A673 (cell line): ENCODE measurements at regions not wholly inside any gene's neighbourhood (a gene's known extent, or its start where the extent isn't known, plus 50 kb on each side); places are given as distances from the start of the nearest gene placed in this dataset.

ENCODE experiments used
- BruUV-seq: library from RNA; stranded (reverse); fragments of 400-500 nt; replicated peaks from 2 replicates; lab custom pipeline; 2021; lab: Mats Ljungman, UMichigan
- CTCF ChIA-PET: fragments of 300-600 bp; sonication (Branson Sonifier 250); formaldehyde crosslinking; loops from one replicate; lab custom pipeline; 2022; ENCODE audit warnings: antibody characterized with exemption; lab: Charles Lee
- POLR2A ChIA-PET: fragments of 300-600 bp; sonication (Branson Sonifier 250); formaldehyde crosslinking; loops from one replicate; lab custom pipeline; 2022; ENCODE audit warnings: antibody characterized with exemption; ENCODE audit not compliant: low non-redundant PET; lab: Charles Lee
- DNase-seq: peaks from one replicate; pipeline ENCODE4 v3.0.0-alpha.2; 2015; ENCODE audit warnings: low spot score
- H3K27ac ChIP-seq: fragments of 200-600 bp; sonication (generic); 2 replicates; pipeline ENCODE4 v1.5.1; 2016; ENCODE audit warnings: mixed run types, low read depth, mild to moderate bottlenecking, mixed read lengths, antibody characterized with exemption, low read length; ENCODE audit not compliant: poor library complexity, severe bottlenecking
- H3K27me3 ChIP-seq: fragments of 200-600 bp; sonication (generic); replicated peaks from 2 replicates; pipeline ENCODE4 v1.6.1; 2017; ENCODE audit warnings: mixed run types, low read depth, mild to moderate bottlenecking, mixed read lengths, antibody characterized with exemption, low read length; ENCODE audit not compliant: insufficient read depth, poor library complexity
- H3K36me3 ChIP-seq: fragments of 200-600 bp; sonication (generic); 2 replicates; pipeline ENCODE4 v1.6.1; 2016; ENCODE audit warnings: mixed run types, mild to moderate bottlenecking, mixed read lengths, antibody characterized with exemption, low read length; ENCODE audit not compliant: insufficient read depth, poor library complexity, severe bottlenecking
- H3K4me1 ChIP-seq: fragments of 200-600 bp; sonication (generic); 2 replicates; pipeline ENCODE4 v1.6.1; 2017; ENCODE audit warnings: mixed run types, mild to moderate bottlenecking, mixed read lengths, antibody characterized with exemption, low read length; ENCODE audit not compliant: insufficient read depth, poor library complexity, severe bottlenecking
- H3K4me3 ChIP-seq: fragments of 200-600 bp; sonication (generic); 2 replicates; pipeline ENCODE4 v1.5.1; 2016; ENCODE audit warnings: low read depth, mixed run types, mild to moderate bottlenecking, mixed read lengths, low read length; ENCODE audit not compliant: poor library complexity, severe bottlenecking
- H3K9me3 ChIP-seq: fragments of 200-600 bp; sonication (generic); 2 replicates; pipeline ENCODE4 v1.6.1; 2016; ENCODE audit warnings: mixed run types, low read depth, mild to moderate bottlenecking, mixed read lengths, antibody characterized with exemption, low read length; ENCODE audit not compliant: poor library complexity, severe bottlenecking
- EZH2 ChIP-seq: fragments of 200-600 bp; sonication (generic); IDR thresholded peaks from 2 replicates; pipeline ENCODE4 v1.6.1; 2017; ENCODE audit warnings: borderline replicate concordance, low read depth, mild to moderate bottlenecking, mixed read lengths, antibody characterized with exemption, low read length; ENCODE audit not compliant: poor library complexity, severe bottlenecking
- intact Hi-C: fragments of 100-400 bp; cut with micrococcal nuclease; formaldehyde crosslinking; loops from one replicate; pipeline ENCODE4 v1.10.0; 2022; ENCODE audit not compliant: unreplicated experiment
- TF ChIP-seq, protein P1 (sequence below): fragments of 300-800, 200-600 bp; sonication (generic); conservative IDR thresholded peaks from 2 replicates; pipeline ENCODE4 v1.5.1; 2017; ENCODE audit warnings: low read depth, mild to moderate bottlenecking, antibody characterized with exemption, low read length, moderate library complexity, mixed read lengths

DNA sequence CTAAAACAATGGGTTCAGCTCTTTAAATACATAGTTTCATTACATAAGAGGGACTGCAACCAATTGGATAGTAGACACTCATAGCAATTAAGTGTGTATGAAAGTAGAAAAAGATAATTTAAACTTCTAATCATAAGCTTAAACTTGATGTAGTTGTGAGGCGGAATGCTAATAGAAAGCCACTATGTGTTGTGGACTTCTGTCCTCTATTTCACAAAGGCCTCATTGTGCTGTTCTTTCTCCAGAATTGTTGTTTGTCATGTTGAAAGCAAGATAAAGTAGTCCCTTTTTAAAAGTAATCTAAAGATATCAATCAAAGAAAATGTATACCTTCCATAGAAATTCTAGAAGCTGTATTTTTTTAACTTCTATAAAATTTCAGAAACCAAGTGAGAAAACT, 329.4 kb downstream of the KLHL4 start:
- no peak overlapping the region for H3K4me3 ChIP-seq
- no peak for TF ChIP-seq EZH2
- TF ChIP-seq, protein P1, sequence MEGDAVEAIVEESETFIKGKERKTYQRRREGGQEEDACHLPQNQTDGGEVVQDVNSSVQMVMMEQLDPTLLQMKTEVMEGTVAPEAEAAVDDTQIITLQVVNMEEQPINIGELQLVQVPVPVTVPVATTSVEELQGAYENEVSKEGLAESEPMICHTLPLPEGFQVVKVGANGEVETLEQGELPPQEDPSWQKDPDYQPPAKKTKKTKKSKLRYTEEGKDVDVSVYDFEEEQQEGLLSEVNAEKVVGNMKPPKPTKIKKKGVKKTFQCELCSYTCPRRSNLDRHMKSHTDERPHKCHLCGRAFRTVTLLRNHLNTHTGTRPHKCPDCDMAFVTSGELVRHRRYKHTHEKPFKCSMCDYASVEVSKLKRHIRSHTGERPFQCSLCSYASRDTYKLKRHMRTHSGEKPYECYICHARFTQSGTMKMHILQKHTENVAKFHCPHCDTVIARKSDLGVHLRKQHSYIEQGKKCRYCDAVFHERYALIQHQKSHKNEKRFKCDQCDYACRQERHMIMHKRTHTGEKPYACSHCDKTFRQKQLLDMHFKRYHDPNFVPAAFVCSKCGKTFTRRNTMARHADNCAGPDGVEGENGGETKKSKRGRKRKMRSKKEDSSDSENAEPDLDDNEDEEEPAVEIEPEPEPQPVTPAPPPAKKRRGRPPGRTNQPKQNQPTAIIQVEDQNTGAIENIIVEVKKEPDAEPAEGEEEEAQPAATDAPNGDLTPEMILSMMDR: no peak
- H3K27ac ChIP-seq: no peak overlapping the region
- no peak for DNase-seq
- H3K9me3 ChIP-seq: peaks cover 20% of the 10 kb centered on the region
- BruUV-seq: no TSS peak
- H3K27me3 ChIP-seq: no peaks in the 10 kb centered on the region
- intact Hi-C loops: no loop called here
- POLR2A ChIA-PET: no interaction called here
- H3K36me3 ChIP-seq: no peaks in the 10 kb centered on the region
- no peaks in the 10 kb centered on the region for H3K4me1 ChIP-seq
- CTCF ChIA-PET: no interaction called here

DNA sequence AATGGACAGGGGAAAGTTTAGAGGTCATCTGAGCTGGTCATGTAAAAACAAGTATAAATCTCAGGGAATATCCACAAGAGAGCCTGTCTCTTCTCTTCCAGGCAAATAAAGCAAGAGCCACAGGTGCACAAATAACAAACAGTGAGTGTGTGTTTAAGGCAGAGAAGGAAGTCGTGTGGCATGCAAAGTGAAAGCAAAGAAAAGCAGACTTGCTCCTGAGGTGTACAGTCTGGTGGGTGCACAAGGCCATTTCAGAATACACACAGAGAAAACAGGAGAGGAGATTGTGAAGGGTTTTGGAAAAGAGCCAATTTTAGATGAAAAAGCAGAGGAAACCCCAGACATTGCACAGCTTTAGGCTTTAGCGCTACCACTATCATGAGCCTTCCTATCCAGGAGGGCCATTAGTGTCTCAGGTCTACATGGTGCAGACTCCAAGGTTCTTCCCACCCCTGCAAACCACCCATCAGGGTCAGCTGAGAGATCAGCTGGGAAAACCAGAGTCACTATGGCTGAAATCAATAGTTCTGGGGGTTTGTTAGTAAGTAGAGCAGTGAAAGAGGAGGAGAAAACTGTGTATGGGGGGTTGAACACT, 355.8 kb downstream of the KLHL4 start:
- POLR2A ChIA-PET: no interaction called here
- no TSS peak for BruUV-seq
- no peak for DNase-seq
- TF ChIP-seq, protein P1: no peak
- no peak overlapping the region for H3K27ac ChIP-seq
- intact Hi-C loops: no loop called here
- no peak overlapping the region for H3K4me3 ChIP-seq
- H3K27me3 ChIP-seq: no peaks in the 10 kb centered on the region
- H3K9me3 ChIP-seq: peaks cover 4% of the 10 kb centered on the region
- H3K4me1 ChIP-seq: no peaks in the 10 kb centered on the region
- CTCF ChIA-PET: no interaction called here
- H3K36me3 ChIP-seq: no peaks in the 10 kb centered on the region

DNA sequence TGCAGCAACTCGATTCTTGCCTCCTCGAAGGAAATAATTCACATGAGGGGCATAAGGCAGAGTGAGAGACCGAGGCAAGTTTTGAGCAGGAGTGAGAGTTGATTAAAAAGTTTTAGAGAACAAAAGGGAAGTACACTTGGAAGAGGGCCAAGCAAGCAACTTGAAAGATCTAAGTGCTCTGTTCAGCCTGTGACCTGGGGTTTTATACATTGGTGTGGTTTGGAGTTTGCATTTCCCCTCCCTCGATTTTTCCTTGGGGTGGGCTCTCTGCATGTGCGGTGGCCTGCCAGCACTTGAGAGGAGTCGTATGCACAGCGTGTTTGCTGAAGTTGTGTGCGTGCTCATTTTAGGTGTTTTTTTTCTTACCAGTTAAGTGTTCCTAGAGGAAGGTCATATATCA, 356.4 kb downstream of the KLHL4 start:
- intact Hi-C loops: no loop called here
- DNase-seq: no peak
- ChIA-PET POLR2A (no interaction called here), CTCF (no interaction called here)
- Histone ChIP-seq H3K4me3 (no peak overlapping the region), H3K9me3 (peaks cover under 1% of the 10 kb centered on the region), H3K36me3 (no peaks in the 10 kb centered on the region), H3K27me3 (no peaks in the 10 kb centered on the region), H3K27ac (no peak overlapping the region), H3K4me1 (no peaks in the 10 kb centered on the region)
- TF ChIP-seq, protein P1: no peak
- no peak for TF ChIP-seq EZH2
- no TSS peak for BruUV-seq
